Fibroblast of lung (primary cell): ENCODE measurements at regions not wholly inside any gene's neighbourhood (a gene's known extent, or its start where the extent isn't known, plus 50 kb on each side); places are given as distances from the start of the nearest gene placed in this dataset.

Source experiments
- CTCF ChIP-seq, 2 donors: IDR thresholded peaks in 1 of 2; conservative IDR thresholded peaks in 1 of 2; 1 replicate in 1 of 2; 2 replicates in 1 of 2; pipeline ENCODE4 v1.5.1; 2011 to 2012; ENCODE audit warnings: low read length in 2 of 2, control low read depth in 1 of 2, inconsistent platforms in 1 of 2, low read depth in 1 of 2, mild to moderate bottlenecking in 1 of 2
- EZH2 ChIP-seq: IDR thresholded peaks from 2 replicates; pipeline ENCODE4 v1.5.1; 2012; ENCODE audit warnings: low read length, control low read depth, mild to moderate bottlenecking; ENCODE audit errors: missing control alignments

GRCh38 chr17:45680360-45680759 lies 103.8 kb upstream of the CRHR1 start:
- TF ChIP-seq CTCF (conservative IDR thresholded peaks at IDR 0.05 in 1 of 2, IDR thresholded peaks at IDR 0.05 in 1 of 2; ENCODE audit: low read depth in 1 of 2, low read length in 2 of 2), result no peak
- TF ChIP-seq EZH2, result no peak
